ENCODE measurements at regions not wholly inside any gene's neighbourhood (a gene's known extent, or its start where the extent isn't known, plus 50 kb on each side); places are given as distances from the start of the nearest gene placed in this dataset.
A peak's percentile ranks its signal among the peaks of the same experiment; 100 is the strongest.

GRCh38 chr2:38152913-38153312, 77.0 kb upstream of the CYP1B1 start:
- H3K9me3 ChIP-seq (replicated peaks; ENCODE audit: control insufficient read depth, low read depth, low read length): no peaks in the 10 kb centered on the region
- no peaks in the 10 kb centered on the region for H3K27me3 ChIP-seq (ENCODE audit: control insufficient read depth, insufficient read depth, low read length)
- no CpG with 5 or more reads among the region's 1 CpG for WGBS (ENCODE audit: insufficient coverage)
- H3K4me1 ChIP-seq (ENCODE audit: control insufficient read depth, insufficient read depth, low read length): no peaks in the 10 kb centered on the region
- no peak overlapping the region for H3K4me3 ChIP-seq (ENCODE audit: low read length)
- no peak for DNase-seq
- H3K27ac ChIP-seq (ENCODE audit: low read length): no peak overlapping the region
- H3K36me3 ChIP-seq (ENCODE audit: control insufficient read depth, insufficient read depth, low read length): no peaks in the 10 kb centered on the region

- no peak overlapping the region for H3K4me3 ChIP-seq (ENCODE audit: low read length)
- no peaks in the 10 kb centered on the region for H3K36me3 ChIP-seq (ENCODE audit: control insufficient read depth, insufficient read depth, low read length)
- H3K9me3 ChIP-seq (replicated peaks; ENCODE audit: control insufficient read depth, low read depth, low read length): no peaks in the 10 kb centered on the region
- no peak for DNase-seq
- H3K4me1 ChIP-seq (ENCODE audit: control insufficient read depth, insufficient read depth, low read length): peaks cover 1% of the 10 kb centered on the region
- H3K27me3 ChIP-seq (ENCODE audit: control insufficient read depth, insufficient read depth, low read length): no peaks in the 10 kb centered on the region
- H3K27ac ChIP-seq (ENCODE audit: low read length): no peak overlapping the region
- WGBS (ENCODE audit: insufficient coverage): no CpG with 5 or more reads among the region's 4 CpGs
Observed at GRCh38 chr2:38152035-38152434, 76.1 kb upstream of the CYP1B1 start.

GRCh38 chr2:38149531-38149930, 73.6 kb upstream of the CYP1B1 start:
- Histone ChIP-seq H3K27ac (ENCODE audit: low read length) (no peak overlapping the region), H3K4me1 (ENCODE audit: control insufficient read depth, insufficient read depth, low read length) (peaks cover 9% of the 10 kb centered on the region)
- WGBS (ENCODE audit: insufficient coverage): 94% methylated on average over 2 of the region's 2 CpGs

GRCh38 chr2:38148501-38148900, 72.5 kb upstream of the CYP1B1 start:
- Histone ChIP-seq H3K9me3 (replicated peaks; ENCODE audit: control insufficient read depth, low read depth, low read length) (no peaks in the 10 kb centered on the region), H3K36me3 (ENCODE audit: control insufficient read depth, insufficient read depth, low read length) (no peaks in the 10 kb centered on the region), H3K27me3 (ENCODE audit: control insufficient read depth, insufficient read depth, low read length) (no peaks in the 10 kb centered on the region), H3K4me1 (ENCODE audit: control insufficient read depth, insufficient read depth, low read length) (peaks cover 9% of the 10 kb centered on the region), H3K4me3 (ENCODE audit: low read length) (no peak overlapping the region), H3K27ac (ENCODE audit: low read length) (no peak overlapping the region)
- DNase-seq: no peak
- WGBS (ENCODE audit: insufficient coverage): 72% methylated on average over 5 of the region's 5 CpGs

More at GRCh38 chr2:38149531-38149930, 73.6 kb upstream of the CYP1B1 start:
- Histone ChIP-seq H3K4me3 (ENCODE audit: low read length) (no peak overlapping the region), H3K9me3 (replicated peaks; ENCODE audit: control insufficient read depth, low read depth, low read length) (no peaks in the 10 kb centered on the region), H3K27me3 (ENCODE audit: control insufficient read depth, insufficient read depth, low read length) (no peaks in the 10 kb centered on the region), H3K36me3 (ENCODE audit: control insufficient read depth, insufficient read depth, low read length) (no peaks in the 10 kb centered on the region)
- no peak for DNase-seq

GRCh38 chr2:38147333-38148121, 71.6 kb upstream of the CYP1B1 start:
- no peaks in the 10 kb centered on the region for H3K36me3 ChIP-seq (ENCODE audit: control insufficient read depth, insufficient read depth, low read length)
- no peak for DNase-seq
- H3K9me3 ChIP-seq (replicated peaks; ENCODE audit: control insufficient read depth, low read depth, low read length): no peaks in the 10 kb centered on the region
- peak overlapping the region; percentile 56 for H3K27ac ChIP-seq (ENCODE audit: low read length)
- H3K4me1 ChIP-seq (ENCODE audit: control insufficient read depth, insufficient read depth, low read length): peaks cover 9% of the 10 kb centered on the region
- 94% methylated on average over 3 of the region's 8 CpGs for WGBS (ENCODE audit: insufficient coverage)
- no peak overlapping the region for H3K4me3 ChIP-seq (ENCODE audit: low read length)
- no peaks in the 10 kb centered on the region for H3K27me3 ChIP-seq (ENCODE audit: control insufficient read depth, insufficient read depth, low read length)

GRCh38 chr2:38146907-38147307, 71.0 kb upstream of the CYP1B1 start:
- H3K4me1 ChIP-seq (ENCODE audit: control insufficient read depth, insufficient read depth, low read length): peaks cover 9% of the 10 kb centered on the region
- 31% methylated on average over 2 of the region's 3 CpGs for WGBS (ENCODE audit: insufficient coverage)

GRCh38 chr2:38146275-38146906, 70.4 kb upstream of the CYP1B1 start:
- H3K27me3 ChIP-seq (ENCODE audit: control insufficient read depth, insufficient read depth, low read length): no peaks in the 10 kb centered on the region
- no peaks in the 10 kb centered on the region for H3K36me3 ChIP-seq (ENCODE audit: control insufficient read depth, insufficient read depth, low read length)
- no CpG with 5 or more reads among the region's 7 CpGs for WGBS (ENCODE audit: insufficient coverage)
- DNase-seq: peak; percentile 42
- peak overlapping the region; percentile 56 for H3K27ac ChIP-seq (ENCODE audit: low read length)
- no peak overlapping the region for H3K4me3 ChIP-seq (ENCODE audit: low read length)
- peaks cover 9% of the 10 kb centered on the region for H3K4me1 ChIP-seq (ENCODE audit: control insufficient read depth, insufficient read depth, low read length)
- H3K9me3 ChIP-seq (replicated peaks; ENCODE audit: control insufficient read depth, low read depth, low read length): no peaks in the 10 kb centered on the region

More at GRCh38 chr2:38146907-38147307, 71.0 kb upstream of the CYP1B1 start:
- H3K9me3 ChIP-seq (replicated peaks; ENCODE audit: control insufficient read depth, low read depth, low read length): no peaks in the 10 kb centered on the region
- H3K27me3 ChIP-seq (ENCODE audit: control insufficient read depth, insufficient read depth, low read length): no peaks in the 10 kb centered on the region
- H3K27ac ChIP-seq (ENCODE audit: low read length): peak overlapping the region; percentile 56
- DNase-seq: peak; percentile 42
- no peaks in the 10 kb centered on the region for H3K36me3 ChIP-seq (ENCODE audit: control insufficient read depth, insufficient read depth, low read length)
- no peak overlapping the region for H3K4me3 ChIP-seq (ENCODE audit: low read length)

GRCh38 chr2:38145236-38145635, 69.3 kb upstream of the CYP1B1 start:
- peaks cover 9% of the 10 kb centered on the region for H3K4me1 ChIP-seq (ENCODE audit: control insufficient read depth, insufficient read depth, low read length)
- no peaks in the 10 kb centered on the region for H3K9me3 ChIP-seq (replicated peaks; ENCODE audit: control insufficient read depth, low read depth, low read length)
- no peaks in the 10 kb centered on the region for H3K27me3 ChIP-seq (ENCODE audit: control insufficient read depth, insufficient read depth, low read length)
- no peaks in the 10 kb centered on the region for H3K36me3 ChIP-seq (ENCODE audit: control insufficient read depth, insufficient read depth, low read length)
- no peak overlapping the region for H3K4me3 ChIP-seq (ENCODE audit: low read length)
- 100% methylated on average over 2 of the region's 3 CpGs for WGBS (ENCODE audit: insufficient coverage)
- H3K27ac ChIP-seq (ENCODE audit: low read length): no peak overlapping the region
- DNase-seq: no peak

GRCh38 chr2:38142627-38143026, 66.7 kb upstream of the CYP1B1 start:
- Histone ChIP-seq H3K36me3 (ENCODE audit: control insufficient read depth, insufficient read depth, low read length) (no peaks in the 10 kb centered on the region), H3K27ac (ENCODE audit: low read length) (no peak overlapping the region), H3K4me1 (ENCODE audit: control insufficient read depth, insufficient read depth, low read length) (peaks cover 9% of the 10 kb centered on the region), H3K4me3 (ENCODE audit: low read length) (no peak overlapping the region), H3K27me3 (ENCODE audit: control insufficient read depth, insufficient read depth, low read length) (no peaks in the 10 kb centered on the region), H3K9me3 (replicated peaks; ENCODE audit: control insufficient read depth, low read depth, low read length) (no peaks in the 10 kb centered on the region)
- WGBS (ENCODE audit: insufficient coverage): 100% methylated on average over 1 of the region's 4 CpGs
- no peak for DNase-seq

GRCh38 chr2:38141501-38141900, 65.5 kb upstream of the CYP1B1 start:
- no peaks in the 10 kb centered on the region for H3K9me3 ChIP-seq (replicated peaks; ENCODE audit: control insufficient read depth, low read depth, low read length)
- WGBS (ENCODE audit: insufficient coverage): no CpG with 5 or more reads among the region's 4 CpGs
- H3K36me3 ChIP-seq (ENCODE audit: control insufficient read depth, insufficient read depth, low read length): no peaks in the 10 kb centered on the region
- no peaks in the 10 kb centered on the region for H3K27me3 ChIP-seq (ENCODE audit: control insufficient read depth, insufficient read depth, low read length)
- no peak overlapping the region for H3K4me3 ChIP-seq (ENCODE audit: low read length)
- no peak for DNase-seq
- H3K27ac ChIP-seq (ENCODE audit: low read length): no peak overlapping the region
- peaks cover 2% of the 10 kb centered on the region for H3K4me1 ChIP-seq (ENCODE audit: control insufficient read depth, insufficient read depth, low read length)
